H1 (cell line): ENCODE measurements at regions not wholly inside any gene's neighbourhood (a gene's known extent, or its start where the extent isn't known, plus 50 kb on each side); places are given as distances from the start of the nearest gene placed in this dataset.

Experiments
- CTCF ChIA-PET: fragments of 300-600 bp; sonication (Branson Sonifier 250); formaldehyde crosslinking; loops from one replicate; lab custom pipeline; 2021; ENCODE audit not compliant: partially characterized antibody; lab: Charles Lee
- POLR2A ChIA-PET: fragments of 300-600 bp; sonication (Branson Sonifier 250); formaldehyde crosslinking; loops from one replicate; lab custom pipeline; 2021; ENCODE audit warnings: inconsistent platforms; ENCODE audit not compliant: partially characterized antibody; lab: Charles Lee
- DNase-seq, 2 experiments: peaks; one replicate each; pipeline versions ENCODE4 v3.0.0 to v3.0.0-alpha.2; 2010 to 2022; ENCODE audit warnings: low spot score in 2 of 2, low read depth in 1 of 2, mixed read lengths in 1 of 2
- FAIRE-seq: peaks from 2 replicates; lab custom pipeline; 2011; peaks lifted over from hg19 to GRCh38; lab: Jason Lieb, UNC
- H2AFZ ChIP-seq: 2 replicates; pipeline ENCODE4 v1.8.1; 2012; ENCODE audit warnings: low read length, inconsistent platforms
- H2AK5ac ChIP-seq: 2 replicates; pipeline ENCODE4 v1.6.1; 2013; ENCODE audit warnings: low read depth, low read length
- H2BK120ac ChIP-seq: replicated peaks from 2 replicates; pipeline ENCODE3; 2013; ENCODE audit warnings: low read depth, low read length, inconsistent platforms
- H2BK12ac ChIP-seq: 2 replicates; pipeline ENCODE4 v1.6.1; 2013; ENCODE audit warnings: low read depth, low read length
- H2BK15ac ChIP-seq: 2 replicates; pipeline ENCODE4 v1.6.1; 2013; ENCODE audit warnings: low read length
- H2BK20ac ChIP-seq: 2 replicates; pipeline ENCODE4 v1.6.1; 2013; ENCODE audit warnings: low read length
- H2BK5ac ChIP-seq: 2 replicates; pipeline ENCODE4 v1.6.1; 2013; ENCODE audit warnings: low read depth, low read length
- H3K14ac ChIP-seq: 2 replicates; pipeline ENCODE4 v1.6.1; 2013; ENCODE audit warnings: inconsistent platforms; ENCODE audit not compliant: insufficient read length
- H3K18ac ChIP-seq: 2 replicates; pipeline ENCODE4 v1.6.1; 2013; ENCODE audit warnings: low read length; ENCODE audit errors: extremely low read depth
- H3K23ac ChIP-seq: 2 replicates; pipeline ENCODE4 v1.6.1; 2013; ENCODE audit warnings: inconsistent platforms; ENCODE audit not compliant: insufficient read length
- H3K23me2 ChIP-seq: 2 replicates; pipeline ENCODE4 v1.6.1; 2013; ENCODE audit warnings: low read depth, low read length
- H3K27ac ChIP-seq: 2 replicates; pipeline ENCODE4 v1.6.1; 2011; ENCODE audit warnings: low read depth, low read length, inconsistent platforms
- H3K27me3 ChIP-seq, 4 experiments: replicated peaks in 1 of 4; 1 replicate in 1 of 4; 2 replicates in 3 of 4; pipeline versions ENCODE4 v1.6.1 to v1.8.1; 2011 to 2013; ENCODE audit warnings: low read length in 3 of 4, mild to moderate bottlenecking in 3 of 4, inconsistent platforms in 2 of 4, mixed read lengths in 2 of 4, moderate library complexity in 1 of 4; ENCODE audit not compliant: control insufficient read depth in 3 of 4, insufficient read depth in 3 of 4; ENCODE audit errors: extremely low read depth in 1 of 4
- H3K36me3 ChIP-seq, 4 experiments: 2 replicates each; pipeline versions ENCODE4 v1.6.1 to v1.8.1; 2011 to 2013; ENCODE audit warnings: mild to moderate bottlenecking in 4 of 4, low read length in 3 of 4, moderate library complexity in 2 of 4, control low read depth in 1 of 4, inconsistent platforms in 1 of 4; ENCODE audit not compliant: insufficient read depth in 4 of 4, control insufficient read depth in 2 of 4
- H3K4ac ChIP-seq: replicated peaks from 2 replicates; pipeline ENCODE3; 2013; ENCODE audit warnings: low read length, low read depth, mixed read lengths, inconsistent platforms; ENCODE audit not compliant: insufficient read length
- H3K4me1 ChIP-seq, 4 experiments: replicated peaks in 1 of 4; 1 replicate in 1 of 4; 2 replicates in 3 of 4; pipeline versions ENCODE4 v1.6.1 to v1.8.1; 2011 to 2013; ENCODE audit warnings: low read length in 3 of 4, inconsistent platforms in 2 of 4, mixed read lengths in 1 of 4; ENCODE audit not compliant: insufficient read depth in 4 of 4, control insufficient read depth in 3 of 4
- H3K4me2 ChIP-seq, 2 experiments: 2 replicates each; pipeline versions ENCODE4 v1.6.1 to v1.8.1; 2011 to 2013; ENCODE audit warnings: low read depth in 2 of 2, low read length in 2 of 2, control low read depth in 1 of 2, inconsistent platforms in 1 of 2, mild to moderate bottlenecking in 1 of 2; ENCODE audit not compliant: insufficient read depth in 1 of 2
- H3K4me3 ChIP-seq, 4 experiments: fragments of 200-600, 300-600 bp in 1 of 4; sonication (generic), shearing (Covaris generic), sonication (Bioruptor Twin) in 1 of 4; 2 replicates each; pipeline versions ENCODE4 v1.5.1 to v1.8.1; 2011 to 2016; ENCODE audit warnings: low read length in 4 of 4, low read depth in 3 of 4, control low read depth in 2 of 4, inconsistent platforms in 2 of 4, mild to moderate bottlenecking in 2 of 4, mixed read lengths in 1 of 4, moderate library complexity in 1 of 4; ENCODE audit not compliant: insufficient read depth in 2 of 4; ENCODE audit errors: extremely low read depth in 1 of 4
- H3K56ac ChIP-seq: replicated peaks from 2 replicates; pipeline ENCODE3; 2013; ENCODE audit warnings: low read depth, mild to moderate bottlenecking, mixed read lengths, low read length, inconsistent platforms; ENCODE audit not compliant: insufficient read length
- H3K79me1 ChIP-seq: 2 replicates; pipeline ENCODE4 v1.6.1; 2013; ENCODE audit warnings: low read depth, low read length, control low read depth
- H3K79me2 ChIP-seq, 2 experiments: 2 replicates each; pipeline versions ENCODE4 v1.6.1 to v1.8.1; 2012 to 2013; ENCODE audit warnings: low read length in 2 of 2, mild to moderate bottlenecking in 2 of 2, inconsistent platforms in 1 of 2; ENCODE audit not compliant: insufficient read depth in 2 of 2, control insufficient read depth in 1 of 2
- H3K9ac ChIP-seq, 4 experiments: replicated peaks in 1 of 4; 1 replicate in 1 of 4; 2 replicates in 3 of 4; pipeline versions ENCODE4 v1.6.1 to v1.8.1; 2011 to 2013; ENCODE audit warnings: low read depth in 3 of 4, low read length in 3 of 4, control low read depth in 2 of 4, mild to moderate bottlenecking in 2 of 4, moderate library complexity in 2 of 4, inconsistent platforms in 1 of 4; ENCODE audit errors: extremely low read depth in 1 of 4
- H3K9me3 ChIP-seq, 2 experiments: 2 replicates each; pipeline versions ENCODE4 v1.6.1 to v1.8.1; 2012 to 2013; ENCODE audit warnings: mild to moderate bottlenecking in 2 of 2, moderate library complexity in 2 of 2, control low read depth in 1 of 2, inconsistent platforms in 1 of 2, low read depth in 1 of 2, low read length in 1 of 2, mixed read lengths in 1 of 2; ENCODE audit not compliant: insufficient read depth in 2 of 2
- H4K20me1 ChIP-seq, 2 experiments: replicated peaks in 1 of 2; 2 replicates each; pipeline versions ENCODE3 to v1.8.1; 2011 to 2013; ENCODE audit warnings: inconsistent platforms in 2 of 2, low read length in 2 of 2, mild to moderate bottlenecking in 1 of 2; ENCODE audit not compliant: insufficient read depth in 2 of 2, control insufficient read depth in 1 of 2
- H4K5ac ChIP-seq: 2 replicates; pipeline ENCODE4 v1.6.1; 2013; ENCODE audit warnings: low read length, low read depth, mixed read lengths, inconsistent platforms; ENCODE audit not compliant: insufficient read length
- H4K8ac ChIP-seq: 2 replicates; pipeline ENCODE4 v1.8.0; 2013; ENCODE audit warnings: mild to moderate bottlenecking, moderate library complexity, low read length, inconsistent platforms; ENCODE audit not compliant: insufficient read depth; ENCODE audit errors: extremely low read depth
- H4K91ac ChIP-seq: replicated peaks from 2 replicates; pipeline ENCODE3; 2013; ENCODE audit warnings: low read length, mixed read lengths, inconsistent platforms; ENCODE audit not compliant: insufficient read length
- FOSL1 ChIP-seq: IDR thresholded peaks from 2 replicates; pipeline ENCODE4 v1.6.1; 2011; ENCODE audit warnings: mild to moderate bottlenecking, low read depth, low read length, moderate library complexity; ENCODE audit not compliant: insufficient read depth
- POLR2A ChIP-seq, 2 experiments: IDR thresholded peaks; 1 replicate in 1 of 2; 2 replicates in 1 of 2; pipeline ENCODE4 v1.6.1; 2011; ENCODE audit warnings: low read depth in 2 of 2, low read length in 2 of 2, mild to moderate bottlenecking in 2 of 2; ENCODE audit errors: control extremely low read depth in 1 of 2
- POLR2AphosphoS5 ChIP-seq: IDR thresholded peaks from 2 replicates; pipeline ENCODE4 v1.6.1; 2011; ENCODE audit warnings: low read depth, low read length
- RAD21 ChIP-seq, 2 experiments: IDR thresholded peaks in 1 of 2; conservative IDR thresholded peaks in 1 of 2; 2 replicates each; pipeline ENCODE4 v1.6.1; 2011; ENCODE audit warnings: low read depth in 2 of 2, low read length in 2 of 2, improper control_type of control experiment in 1 of 2, inconsistent platforms in 1 of 2, mild to moderate bottlenecking in 1 of 2, moderate library complexity in 1 of 2
- RXRA ChIP-seq: IDR thresholded peaks from 2 replicates; pipeline ENCODE4 v1.6.1; 2011; ENCODE audit warnings: low read depth, mild to moderate bottlenecking, low read length, moderate library complexity; ENCODE audit not compliant: insufficient read depth
- SUZ12 ChIP-seq: fragments of 200-600 bp; sonication (generic); IDR thresholded peaks from 2 replicates; pipeline ENCODE4 v1.6.1; 2012; ENCODE audit warnings: mild to moderate bottlenecking, inconsistent platforms, low read length, moderate library complexity, mixed read lengths
- TAF7 ChIP-seq: optimal IDR thresholded peaks from 2 replicates; pipeline ENCODE3; 2011; ENCODE audit warnings: low read depth, mild to moderate bottlenecking, inconsistent platforms, low read length, moderate library complexity, borderline replicate concordance
- WGBS, 2 experiments: shearing (Covaris generic) in 1 of 2; methylation state at CpG; one replicate each; pipeline versions ENCODE4 v1.1.6 to v1.1.7; 2013 to 2015; ENCODE audit warnings: low lambda C conversion rate in 2 of 2, mixed read lengths in 2 of 2, inconsistent platforms in 1 of 2, low coverage in 1 of 2, missing lambda C conversion rate in 1 of 2; ENCODE audit not compliant: insufficient replicate concordance in 2 of 2, insufficient coverage in 1 of 2, insufficient read length in 1 of 2; ENCODE audit errors: extremely low coverage in 1 of 2, missing lambda C conversion rate in 1 of 2; 5-methylcytosine and 5-hydroxymethylcytosine counted together

GRCh38 chr10:78412605-78413004, 378.9 kb downstream of the RPS24 start:
- no peaks in the 10 kb centered on the region for H3K36me3 ChIP-seq

More at GRCh38 chr10:78412605-78413004, 378.9 kb downstream of the RPS24 start:
- Histone ChIP-seq H2AK5ac (no peak overlapping the region), H3K9ac (no peak overlapping the region), H3K23ac (no peak overlapping the region), H3K9me3 (no peaks in the 10 kb centered on the region), H3K27me3 (no peaks in the 10 kb centered on the region), H4K91ac (no peak overlapping the region), H3K14ac (no peak overlapping the region), H3K4me1 (peaks cover under 1 to 10% (median 4%) of the 10 kb centered on the region in 4 experiments; a peak in 6 of 7 replicates), H3K27ac (no peak overlapping the region), H3K79me2 (no peaks in the 10 kb centered on the region), H3K79me1 (no peaks in the 10 kb centered on the region), H3K4me2 (no peak overlapping the region), H3K56ac (no peak overlapping the region), H2BK12ac (peak overlapping the region; percentile 82; the same call in 1 of the 2 replicates), H2BK5ac (no peak overlapping the region), H3K23me2 (no peaks in the 10 kb centered on the region; the same call in 1 of the 2 replicates), H4K20me1 (no peaks in the 10 kb centered on the region), H4K8ac (no peak overlapping the region), H4K5ac (no peak overlapping the region), H2AFZ (no peak overlapping the region), H2BK15ac (no peak overlapping the region; the same call in 1 of the 2 replicates), H2BK20ac (peak overlapping the region; percentile 8; the same call in 1 of the 2 replicates), H3K4ac (no peak overlapping the region), H3K18ac (no peak overlapping the region), H3K4me3 (no peak overlapping the region), H2BK120ac (no peak overlapping the region)
- CTCF ChIA-PET, result interaction anchor here (0.6 to 1.8 kb wide), 8 partner anchors 11 to 247 kb away, joined by 3 to 6 read pairs (median 4); no protein-coding TSS in a partner anchor
- POLR2A ChIA-PET, result interaction anchor here (0.9 kb wide), 1 partner anchor 8 kb away, joined by 3 read pairs; no protein-coding TSS in a partner anchor
- no peak for FAIRE-seq
- TF ChIP-seq RAD21 (IDR thresholded peaks at IDR 0.05 in 1 of 2, conservative IDR thresholded peaks at IDR 0.05 in 1 of 2; ENCODE audit: low read depth in 2 of 2, low read length in 2 of 2), result no peak
- no peak for TF ChIP-seq RXRA
- TF ChIP-seq POLR2AphosphoS5, result no peak
- TF ChIP-seq POLR2A (IDR thresholded peaks at IDR 0.05; ENCODE audit: control extremely low read depth in 1 of 2, low read depth in 2 of 2, low read length in 2 of 2), result no peak
- no peak for TF ChIP-seq FOSL1
- no peak for TF ChIP-seq TAF7
- no peak for TF ChIP-seq SUZ12
- 87% methylated on average over 4 of the region's 4 CpGs; no CpG with 5 or more reads in 1 of the 2 experiments for WGBS, 2 experiments
- DNase-seq, result no peak
